Right renal pelvis (tissue), 4 donors: ENCODE measurements at regions not wholly inside any gene's neighbourhood (a gene's known extent, or its start where the extent isn't known, plus 50 kb on each side); places are given as distances from the start of the nearest gene placed in this dataset.
"Not testable (repeated sequence)": the region's sequence is repeated elsewhere in the genome, so short reads cannot be mapped to it uniquely, and the experiment has no call there.

Experiments used
- DNase-seq, 4 donors: peaks; one replicate each; pipeline ENCODE4 v3.0.0-alpha.2; 2013; ENCODE audit warnings: low read depth in 4 of 4, low spot score in 3 of 4, missing footprints in 1 of 4

GRCh38 chr3:107465064-107465631, 57.6 kb upstream of the BBX start:
- DNase-seq, result no peak

- DNase-seq, result no peak
These were observed 54.0 kb upstream of the BBX start for GRCh38 chr3:107468782-107469181.

DNA sequence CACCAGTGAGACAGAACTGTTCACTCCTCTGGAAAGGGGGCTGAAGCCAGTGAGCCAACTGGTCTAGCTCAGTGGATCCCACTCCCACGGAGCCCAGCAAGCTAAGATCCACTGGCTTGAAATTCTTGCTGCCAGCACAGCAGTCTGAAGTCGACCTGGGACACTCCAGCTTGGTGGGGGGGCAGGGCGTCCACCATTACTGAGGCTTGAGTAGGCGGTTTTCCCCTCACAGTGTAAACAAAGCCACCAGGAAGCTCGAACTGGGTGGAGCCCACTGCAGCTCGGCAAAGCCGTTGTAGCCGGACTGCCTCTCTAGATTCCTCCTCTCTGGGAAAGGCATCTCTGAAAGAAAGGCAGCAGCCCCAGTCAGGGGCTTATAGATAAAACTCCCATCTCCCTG, 52.3 kb upstream of the BBX start:
- DNase-seq, result not testable (repeated sequence)
